H9 (cell line): ENCODE measurements at regions not wholly inside any gene's neighbourhood (a gene's known extent, or its start where the extent isn't known, plus 50 kb on each side); places are given as distances from the start of the nearest gene placed in this dataset.

Source experiments
- DNase-seq: peaks from one replicate; pipeline ENCODE4 v3.0.0-alpha.2; 2017
- H2AFZ ChIP-seq: one replicate; pipeline ENCODE4 v1.6.1; 2013; ENCODE audit warnings: mild to moderate bottlenecking, low read length, control low read depth, moderate library complexity
- H2AK5ac ChIP-seq: 2 replicates; pipeline ENCODE4 v1.6.1; 2013; ENCODE audit warnings: low read length, control low read depth, mixed read lengths; ENCODE audit not compliant: insufficient read length
- H2BK120ac ChIP-seq: one replicate; pipeline ENCODE4 v1.6.1; 2013; ENCODE audit warnings: low read depth, mild to moderate bottlenecking, low read length, control low read depth, inconsistent platforms; ENCODE audit not compliant: poor library complexity, severe bottlenecking
- H2BK12ac ChIP-seq: 2 replicates; pipeline ENCODE4 v1.6.1; 2013; ENCODE audit warnings: low read length, control low read depth, mixed read lengths, low read depth; ENCODE audit not compliant: insufficient read length
- H2BK15ac ChIP-seq: 2 replicates; pipeline ENCODE4 v1.6.1; 2013; ENCODE audit warnings: low read depth, low read length, control low read depth
- H2BK20ac ChIP-seq: one replicate; pipeline ENCODE4 v1.6.1; 2013; ENCODE audit warnings: low read depth, mild to moderate bottlenecking, low read length, control low read depth, inconsistent platforms; ENCODE audit not compliant: poor library complexity, severe bottlenecking
- H2BK5ac ChIP-seq: 2 replicates; pipeline ENCODE4 v1.6.1; 2013; ENCODE audit warnings: low read length, control low read depth, mixed read lengths; ENCODE audit not compliant: insufficient read length
- H3K14ac ChIP-seq: 2 replicates; pipeline ENCODE4 v1.6.1; 2013; ENCODE audit warnings: low read length, control low read depth; ENCODE audit not compliant: insufficient read depth
- H3K18ac ChIP-seq: 2 replicates; pipeline ENCODE4 v1.6.1; 2013; ENCODE audit warnings: low read depth, mild to moderate bottlenecking, mixed read lengths, low read length, control low read depth; ENCODE audit not compliant: insufficient read length
- H3K23ac ChIP-seq: 2 replicates; pipeline ENCODE4 v1.6.1; 2013; ENCODE audit warnings: low read length, control low read depth, mixed read lengths, low read depth; ENCODE audit not compliant: insufficient read length
- H3K23me2 ChIP-seq: 2 replicates; pipeline ENCODE4 v1.6.1; 2013; ENCODE audit warnings: low read depth, mild to moderate bottlenecking, mixed read lengths, low read length, control low read depth; ENCODE audit not compliant: insufficient read length, poor library complexity, severe bottlenecking
- H3K27ac ChIP-seq: 2 replicates; pipeline ENCODE4 v1.5.1; 2013; ENCODE audit warnings: low read length, control low read depth, mixed read lengths, low read depth; ENCODE audit not compliant: insufficient read length
- H3K27me3 ChIP-seq: 2 replicates; pipeline ENCODE4 v1.6.1; 2013; ENCODE audit warnings: low read length, control low read depth, inconsistent platforms; ENCODE audit not compliant: insufficient read depth
- H3K4ac ChIP-seq: 2 replicates; pipeline ENCODE4 v1.6.1; 2013; ENCODE audit warnings: low read depth, mild to moderate bottlenecking, control low read depth, inconsistent platforms, low read length, moderate library complexity
- H3K4me1 ChIP-seq: 2 replicates; pipeline ENCODE4 v1.6.1; 2013; ENCODE audit warnings: low read length, control low read depth, inconsistent platforms; ENCODE audit not compliant: insufficient read depth
- H3K4me2 ChIP-seq: 2 replicates; pipeline ENCODE4 v1.6.1; 2013; ENCODE audit warnings: low read length, control low read depth, mixed read lengths; ENCODE audit not compliant: insufficient read length, insufficient read depth
- H3K56ac ChIP-seq: 2 replicates; pipeline ENCODE4 v1.6.1; 2013; ENCODE audit warnings: low read depth, mild to moderate bottlenecking, mixed read lengths, low read length, control low read depth; ENCODE audit not compliant: insufficient read length
- H3K79me1 ChIP-seq: 2 replicates; pipeline ENCODE4 v1.6.1; 2013; ENCODE audit warnings: low read depth, mild to moderate bottlenecking, moderate library complexity, low read length, control low read depth, inconsistent platforms; ENCODE audit not compliant: insufficient read depth, poor library complexity, severe bottlenecking
- H3K79me2 ChIP-seq: 2 replicates; pipeline ENCODE4 v1.6.1; 2013; ENCODE audit warnings: low read length, control low read depth, inconsistent platforms; ENCODE audit not compliant: insufficient read depth
- H3K9ac ChIP-seq: 2 replicates; pipeline ENCODE4 v1.6.1; 2013; ENCODE audit warnings: low read length, control low read depth, mixed read lengths; ENCODE audit not compliant: insufficient read length; ENCODE audit errors: extremely low read depth
- H3K9me3 ChIP-seq: one replicate; pipeline ENCODE4 v1.6.1; 2013; ENCODE audit warnings: low read depth, low read length, inconsistent platforms; ENCODE audit not compliant: control insufficient read depth
- H3T11ph ChIP-seq: one replicate; pipeline ENCODE4 v1.6.1; 2013; ENCODE audit warnings: mild to moderate bottlenecking, low read length, control low read depth, inconsistent platforms
- H4K20me1 ChIP-seq: one replicate; pipeline ENCODE4 v1.6.1; 2013; ENCODE audit not compliant: control insufficient read depth, insufficient read length, insufficient read depth
- H4K5ac ChIP-seq: 2 replicates; pipeline ENCODE4 v1.6.1; 2013; ENCODE audit warnings: low read depth, mild to moderate bottlenecking, mixed read lengths, low read length, control low read depth; ENCODE audit not compliant: insufficient read length
- H4K8ac ChIP-seq: replicated peaks from 2 replicates; pipeline ENCODE4 v1.6.1; 2013; ENCODE audit warnings: low read length, control low read depth, mixed read lengths, low read depth; ENCODE audit not compliant: insufficient read length
- H4K91ac ChIP-seq: 2 replicates; pipeline ENCODE4 v1.6.1; 2013; ENCODE audit warnings: low read depth, mild to moderate bottlenecking, moderate library complexity, mixed read lengths, low read length, control low read depth; ENCODE audit not compliant: insufficient read length
- H3K27ac Mint-ChIP-seq, 3 experiments: 2 replicates in 2 of 3; 3 replicates in 1 of 3; pipeline ENCODE4 v1.8.0; 2020 to 2021; ENCODE audit warnings: mixed read lengths in 3 of 3, mild to moderate bottlenecking in 1 of 3, moderate library complexity in 1 of 3
- H3K27me3 Mint-ChIP-seq: 2 replicates; pipeline ENCODE4 v1.8.0; 2021; ENCODE audit warnings: low read depth, mild to moderate bottlenecking, moderate library complexity, mixed read lengths
- H3K36me3 Mint-ChIP-seq, 3 experiments: 2 replicates in 2 of 3; 3 replicates in 1 of 3; pipeline ENCODE4 v1.8.0; 2020 to 2021; ENCODE audit warnings: low read depth in 3 of 3, mixed read lengths in 3 of 3; ENCODE audit not compliant: insufficient read depth in 1 of 3
- H3K4me1 Mint-ChIP-seq, 2 experiments: 2 replicates each; pipeline ENCODE4 v1.8.0; 2020; ENCODE audit warnings: mixed read lengths in 2 of 2
- H3K4me3 Mint-ChIP-seq, 2 experiments: 2 replicates in 1 of 2; 3 replicates in 1 of 2; pipeline ENCODE4 v1.8.0; 2020 to 2021; ENCODE audit warnings: mild to moderate bottlenecking in 2 of 2, mixed read lengths in 2 of 2, moderate library complexity in 1 of 2
- H3K9me3 Mint-ChIP-seq, 2 experiments: 2 replicates in 1 of 2; 3 replicates in 1 of 2; pipeline ENCODE4 v1.8.0; 2020; ENCODE audit warnings: mild to moderate bottlenecking in 2 of 2, mixed read lengths in 2 of 2, moderate library complexity in 1 of 2
- CTCF ChIP-seq: fragments of 200-600 bp; sonication (generic); conservative IDR thresholded peaks from 3 replicates; pipeline ENCODE4 v1.8.0; 2021; ENCODE audit warnings: antibody characterized with exemption, mild to moderate bottlenecking
- WGBS: extraction: QIAGEN DNeasy Blood & Tissue Kit; methylation state at CpG from one replicate; pipeline ENCODE4 v1.1.7; 2013; ENCODE audit warnings: missing lambda C conversion rate, low lambda C conversion rate, mixed read lengths; ENCODE audit not compliant: insufficient read length; ENCODE audit errors: extremely low coverage; 5-methylcytosine and 5-hydroxymethylcytosine counted together

DNA sequence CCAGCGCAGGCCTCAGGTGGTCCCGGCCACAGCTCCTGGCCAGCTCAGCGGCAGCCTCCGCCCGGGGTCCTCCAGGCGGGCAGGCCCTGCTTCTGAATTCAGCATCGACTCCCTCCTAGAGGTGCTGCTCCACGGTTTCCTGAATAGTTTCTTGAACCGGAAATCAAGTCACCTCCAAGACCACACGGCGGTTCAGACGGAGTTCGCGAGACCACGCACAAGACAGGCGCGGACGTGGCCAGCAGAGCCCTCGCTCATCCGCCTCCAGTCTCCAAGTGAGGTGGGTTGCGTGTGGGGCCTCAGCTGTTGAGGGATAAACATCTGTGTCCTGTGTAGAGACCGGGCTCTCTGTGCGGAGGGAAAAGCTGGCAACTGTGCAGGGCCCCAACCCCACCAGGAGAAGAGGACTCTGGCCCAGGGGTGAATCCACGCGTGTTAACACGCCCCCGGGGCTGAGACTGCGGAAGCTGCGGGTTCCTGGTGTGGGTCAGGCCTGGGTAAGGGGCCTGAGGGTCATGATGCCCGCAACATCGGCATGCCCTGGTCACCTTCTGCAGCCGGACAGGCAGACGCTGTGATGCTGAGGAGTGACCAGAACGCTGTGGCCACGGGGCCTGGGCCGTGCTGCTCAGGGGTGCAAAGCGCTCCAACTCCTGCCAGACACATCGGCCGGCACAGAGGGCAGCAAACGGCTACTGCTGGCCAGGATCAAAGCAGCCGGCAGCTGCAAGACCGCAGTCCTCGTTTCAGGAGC lies 55.0 kb upstream of the METRNL start:
- Histone ChIP-seq H2BK20ac (no peak overlapping the region), H2BK12ac (no peak overlapping the region), H3T11ph (no peak overlapping the region), H3K23ac (no peak overlapping the region), H3K79me1 (no peaks in the 10 kb centered on the region), H3K18ac (no peak overlapping the region), H2BK120ac (no peak overlapping the region), H3K9me3 (peaks cover 1% of the 10 kb centered on the region), H2AFZ (no peak overlapping the region), H2BK5ac (no peak overlapping the region), H3K4me2 (no peak overlapping the region), H4K5ac (no peak overlapping the region), H3K9ac (no peak overlapping the region), H3K56ac (no peak overlapping the region), H2BK15ac (no peak overlapping the region), H3K23me2 (no peaks in the 10 kb centered on the region), H3K14ac (no peak overlapping the region; the same call in 1 of the 2 replicates), H3K79me2 (no peaks in the 10 kb centered on the region), H4K91ac (no peak overlapping the region), H3K4ac (no peak overlapping the region), H3K27ac (no peak overlapping the region), H3K4me1 (no peaks in the 10 kb centered on the region), H3K27me3 (no peaks in the 10 kb centered on the region), H2AK5ac (no peak overlapping the region), H4K20me1 (no peaks in the 10 kb centered on the region), H4K8ac (no peak overlapping the region)
- WGBS, result no CpG with 5 or more reads among the region's 43 CpGs
- peak; percentile 29 for DNase-seq
- Mint-ChIP-seq H3K4me3 (no peak overlapping the region), H3K27ac (no peak overlapping the region), H3K4me1 (no peaks in the 10 kb centered on the region; a peak in 1 of 4 replicates), H3K27me3 (peaks cover 1% of the 10 kb centered on the region; the same call in 1 of the 2 replicates), H3K36me3 (peaks cover 9 to 11% (median 10%) of the 10 kb centered on the region in 3 experiments; a peak in 6 of 7 replicates), H3K9me3 (peaks cover 3 to 4% of the 10 kb centered on the region in 2 experiments; a peak in 2 of 5 replicates)
- no peak for TF ChIP-seq CTCF
